Inflammatory macrophage treated with lipopolysaccharide for 4 hours (primary cell): ENCODE measurements at regions not wholly inside any gene's neighbourhood (a gene's known extent, or its start where the extent isn't known, plus 50 kb on each side); places are given as distances from the start of the nearest gene placed in this dataset.
"Not testable (repeated sequence)": the region's sequence is repeated elsewhere in the genome, so short reads cannot be mapped to it uniquely, and the experiment has no call there.

Source experiments
- DNase-seq: peaks from one replicate; pipeline ENCODE4 v3.0.0-alpha.2; 2020

DNA sequence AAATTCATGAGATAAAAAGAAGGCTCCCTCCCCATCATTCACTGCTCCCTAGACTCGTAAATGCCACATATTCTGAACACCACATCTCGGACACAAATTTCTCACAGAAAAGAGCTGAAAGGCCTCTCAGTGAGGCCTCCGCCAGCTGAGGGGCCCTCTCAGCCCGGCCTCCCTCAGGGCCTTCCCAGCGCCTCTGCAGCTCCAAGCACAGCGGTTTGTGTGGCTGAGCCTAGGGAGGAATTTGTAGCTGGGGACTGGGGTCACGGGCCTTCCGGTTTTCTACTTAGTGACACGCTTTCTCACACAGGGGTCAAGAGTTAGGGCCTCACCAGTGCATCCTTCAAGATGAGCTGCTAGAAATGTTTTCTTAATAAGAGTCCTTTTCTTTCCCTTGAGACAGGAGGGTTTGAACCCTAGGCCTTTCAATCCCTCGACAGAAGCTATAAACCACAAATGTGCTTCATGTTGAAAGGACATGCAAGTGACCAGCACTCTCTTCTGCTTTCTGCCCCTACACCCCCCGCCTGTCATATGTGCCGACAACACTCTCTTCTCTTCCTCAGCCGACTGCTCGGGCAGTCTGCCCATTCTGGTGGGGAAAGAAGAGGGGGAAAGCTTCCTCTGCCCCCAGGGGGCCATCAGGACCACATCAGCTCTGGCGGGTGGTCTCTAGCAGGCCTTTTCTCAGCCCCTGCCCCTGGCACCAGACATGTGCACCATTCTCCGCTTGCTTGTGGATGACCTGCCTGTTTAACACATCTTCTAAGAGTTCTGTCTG lies 104.9 kb downstream of the CHIC2 start:
- no peak for DNase-seq

DNA sequence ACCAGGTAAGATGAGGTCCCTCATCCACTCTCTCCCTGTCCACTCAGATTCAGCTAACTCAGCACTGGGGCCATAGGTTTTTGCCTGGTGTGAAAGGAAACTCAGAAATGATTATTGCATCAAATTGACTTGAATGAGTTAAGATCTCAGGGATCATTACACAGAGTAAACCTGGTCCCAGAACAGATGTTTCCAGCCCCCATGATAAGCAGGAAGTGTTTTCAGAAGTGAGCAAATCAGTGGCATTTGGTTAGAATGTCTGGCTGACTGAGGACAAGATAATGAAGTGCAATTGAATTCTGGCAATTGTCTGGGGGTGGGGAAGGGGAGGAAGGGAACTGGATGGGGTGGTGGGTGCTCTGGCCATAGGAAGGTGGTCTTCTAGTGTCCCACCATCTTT lies 108.0 kb downstream of the CHIC2 start:
- DNase-seq: no peak

DNA sequence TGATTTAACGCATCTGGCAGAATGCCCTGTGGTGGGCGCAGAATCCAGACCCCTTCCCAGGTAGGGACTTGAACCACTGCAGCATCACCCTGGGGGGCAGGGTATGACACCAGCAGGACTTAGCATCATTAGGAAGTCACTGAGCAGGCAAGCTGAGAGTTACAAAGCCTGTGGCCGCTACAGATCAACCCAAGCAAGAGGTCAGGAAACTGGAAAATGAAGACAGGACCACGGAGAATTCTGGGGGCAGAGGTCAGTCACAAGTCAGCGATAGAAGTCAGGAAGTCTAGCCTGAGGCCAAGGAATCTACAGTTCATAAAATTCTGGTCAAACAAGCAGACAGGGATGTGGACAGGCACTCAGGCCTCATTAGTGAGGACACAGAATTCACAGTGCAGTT lies 108.4 kb downstream of the CHIC2 start:
- DNase-seq: no peak

GRCh38 chr4:53951414-53951813 lies 113.0 kb downstream of the CHIC2 start:
- no peak for DNase-seq

DNA sequence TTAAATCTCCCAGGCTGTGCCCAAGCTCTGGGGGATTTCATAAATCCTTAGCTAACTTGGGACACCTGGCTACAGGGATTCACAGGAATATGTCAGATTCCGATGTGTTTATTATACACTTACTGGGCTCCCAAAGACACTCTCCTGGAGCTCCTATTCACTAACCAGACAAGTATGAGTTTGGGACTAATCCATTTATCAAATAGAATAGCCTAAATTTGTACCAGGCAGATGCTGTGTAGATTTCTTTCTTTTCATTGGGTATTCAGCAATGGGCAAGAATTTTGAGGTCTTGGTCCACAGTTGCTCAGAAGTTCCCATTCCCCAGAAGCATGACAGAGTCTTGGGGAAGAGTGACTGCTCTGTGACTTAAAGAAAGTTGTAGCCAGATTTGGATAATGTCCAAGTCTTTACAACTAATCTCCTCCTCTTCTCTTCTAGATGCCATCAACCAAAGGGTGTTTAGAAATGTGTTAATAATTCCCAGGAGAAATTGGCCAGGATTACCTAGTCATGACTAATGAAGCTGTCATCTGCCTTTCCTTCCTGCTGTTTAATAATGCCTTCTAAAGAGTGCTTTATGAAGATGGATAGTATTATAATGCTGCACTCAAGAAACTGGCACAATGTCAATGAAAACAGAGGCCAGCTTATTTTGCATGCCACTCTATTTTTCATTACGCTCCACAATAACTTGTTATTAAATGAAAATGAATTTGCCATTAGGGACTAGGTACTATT lies 120.9 kb downstream of the CHIC2 start:
- DNase-seq: no peak

DNA sequence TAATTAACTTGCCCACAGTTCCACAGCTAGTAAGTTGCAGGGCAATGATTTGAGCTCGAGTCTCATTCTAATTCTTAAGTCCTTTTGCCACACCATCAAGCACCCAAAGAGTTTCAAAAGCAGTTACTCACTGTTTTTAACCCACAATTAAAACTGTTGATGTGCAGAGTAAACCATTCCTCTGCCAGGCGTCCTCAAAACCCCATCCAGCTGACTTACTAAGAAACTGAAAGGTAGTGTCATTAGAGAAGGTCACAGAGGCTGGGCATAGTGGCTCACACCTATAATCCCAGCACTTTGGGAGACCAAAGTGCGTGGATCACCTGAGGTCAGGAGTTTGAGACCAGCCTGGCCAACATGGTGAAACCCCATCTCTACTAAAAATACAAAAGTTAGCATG lies 121.7 kb downstream of the CHIC2 start:
- DNase-seq: no peak

DNA sequence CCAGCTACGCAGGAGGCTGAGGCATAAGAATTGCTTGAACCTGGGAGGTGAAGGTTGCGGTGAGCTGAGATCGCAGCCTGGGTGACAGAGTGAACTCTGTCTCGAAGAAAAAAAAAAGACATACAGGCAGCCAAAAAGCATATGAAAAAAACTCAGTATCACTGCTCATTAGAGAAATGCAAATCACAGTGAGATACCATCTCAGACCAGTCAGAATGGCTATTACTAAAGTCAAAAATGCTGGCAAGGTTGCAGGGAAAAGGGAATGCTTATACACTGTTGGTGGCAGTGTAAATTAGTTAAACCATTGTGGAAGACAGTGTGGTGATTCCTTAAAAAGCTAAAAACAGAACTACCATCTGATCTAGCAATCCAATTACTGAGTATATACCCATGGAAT lies 123.1 kb downstream of the CHIC2 start:
- DNase-seq: no peak

DNA sequence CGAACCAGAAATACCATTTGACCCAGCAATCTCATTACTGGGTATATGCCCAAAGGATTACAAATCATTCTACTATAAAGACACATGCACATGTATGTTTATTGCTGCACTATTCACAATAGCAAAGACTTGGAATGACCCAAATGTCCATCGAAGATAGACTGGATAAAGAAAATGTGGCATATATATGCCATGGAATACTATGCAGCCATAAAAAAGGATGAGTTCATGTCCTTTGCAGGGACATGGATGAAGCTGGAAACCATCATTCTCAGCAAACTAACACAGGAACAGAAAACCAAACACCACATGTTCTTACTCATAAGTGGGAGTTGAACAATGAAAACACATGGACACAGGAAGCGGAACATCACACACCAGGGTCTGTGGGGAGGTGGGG lies 124.5 kb downstream of the CHIC2 start:
- DNase-seq: not testable (repeated sequence)

DNA sequence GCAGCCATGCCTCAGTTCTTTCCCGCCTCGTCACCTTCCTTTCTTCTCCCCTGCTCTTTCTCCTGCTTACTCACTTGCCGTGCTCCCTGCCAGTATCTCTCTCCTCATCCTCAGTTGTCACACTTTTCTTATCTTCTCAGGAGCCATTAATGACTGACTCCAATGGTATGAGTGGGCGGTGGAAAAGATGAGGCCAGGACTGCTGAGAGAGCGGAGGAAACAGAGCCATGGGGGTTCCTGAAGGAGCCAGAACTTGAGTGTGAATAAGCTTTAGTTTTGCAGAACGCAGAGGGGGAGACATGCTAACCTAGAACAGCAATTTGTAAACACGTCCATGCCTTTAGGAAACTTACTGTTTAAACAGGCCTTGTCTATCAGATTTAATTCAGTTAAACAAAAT lies 126.5 kb downstream of the CHIC2 start:
- no peak for DNase-seq

GRCh38 chr4:53937327-53937726 lies 127.1 kb downstream of the CHIC2 start:
- DNase-seq: no peak

DNA sequence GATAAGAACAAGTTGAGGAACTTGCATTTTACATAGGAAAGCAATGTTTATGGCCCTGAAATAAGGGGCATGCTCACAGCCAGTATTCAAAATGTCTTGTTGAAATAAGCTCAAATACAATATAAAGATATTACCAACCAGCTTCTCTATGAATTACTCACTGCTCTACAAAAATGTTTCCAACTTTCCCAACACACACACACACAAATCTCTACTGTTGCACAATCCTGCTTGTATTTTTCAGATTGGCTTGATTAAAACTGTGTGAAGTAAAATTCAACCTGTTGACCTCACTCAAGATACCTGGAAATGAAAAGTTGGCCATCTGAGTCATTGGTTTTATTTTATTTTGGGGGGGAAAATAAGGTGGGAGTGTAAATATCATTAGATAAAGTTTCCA lies 128.6 kb downstream of the CHIC2 start:
- DNase-seq: no peak

GRCh38 chr4:53932796-53933610 lies 131.4 kb downstream of the CHIC2 start:
- DNase-seq: no peak

DNA sequence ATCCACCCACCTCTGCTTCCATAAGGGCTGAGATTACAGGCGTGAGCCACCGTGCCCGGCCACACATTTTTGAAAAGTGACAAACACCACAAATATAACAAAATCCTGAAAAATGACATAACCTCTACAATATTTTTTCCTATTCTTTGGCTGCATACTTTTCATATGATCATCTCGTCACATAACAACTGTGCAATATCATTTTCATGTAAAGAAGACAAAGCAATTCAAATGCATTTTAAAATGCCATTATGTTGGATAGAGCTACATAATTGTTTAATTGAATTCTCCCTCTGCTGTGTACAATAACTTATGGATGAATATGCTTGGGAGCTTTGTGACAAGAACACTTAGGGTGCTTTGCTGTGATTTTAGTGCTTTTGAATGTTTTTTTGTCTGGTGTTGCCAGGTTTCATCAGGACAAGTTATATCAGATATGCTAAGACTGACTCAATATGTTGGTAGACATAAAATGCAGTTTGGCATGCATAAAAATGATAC lies 132.9 kb downstream of the CHIC2 start:
- no peak for DNase-seq

GRCh38 chr4:53929955-53930798 lies 134.2 kb downstream of the CHIC2 start:
- DNase-seq: peak; percentile 86

DNA sequence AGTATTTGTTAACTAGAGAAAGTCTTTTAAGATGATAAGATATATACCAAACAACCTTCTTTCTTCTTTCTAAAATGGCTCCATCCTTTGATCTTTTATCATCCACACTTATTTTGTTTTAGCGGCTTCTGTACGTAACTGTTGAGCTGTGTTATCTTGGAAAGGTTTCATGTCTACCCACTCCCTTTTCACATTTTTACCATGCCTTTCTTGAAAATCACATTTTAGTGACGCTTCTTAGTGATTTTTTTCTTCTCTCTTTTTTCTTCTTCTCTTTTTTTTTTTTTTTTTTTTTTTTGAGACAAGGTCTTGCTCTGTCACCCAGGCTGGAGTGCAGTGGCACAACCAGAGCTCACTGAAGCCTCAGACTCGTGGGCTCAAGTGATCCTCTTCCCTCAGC lies 135.1 kb downstream of the CHIC2 start:
- DNase-seq: no peak

DNA sequence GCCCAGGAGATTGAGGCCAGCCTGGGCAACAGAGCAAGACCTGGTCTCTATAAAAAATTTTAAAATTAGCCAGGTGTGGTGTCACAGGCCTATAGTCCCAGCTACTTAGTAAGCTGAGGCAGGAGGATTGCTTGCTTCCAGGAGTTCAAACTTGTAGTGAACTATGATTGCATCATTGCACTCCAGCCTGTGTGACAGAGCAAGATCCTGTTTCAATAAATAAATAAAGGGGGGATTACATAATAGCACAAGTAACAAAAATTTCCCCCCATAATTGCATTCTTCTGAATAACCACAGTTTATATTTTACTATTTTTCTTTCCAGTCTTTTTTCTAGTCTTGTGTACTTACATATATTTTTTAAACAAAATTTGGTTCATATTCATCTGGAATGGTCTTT lies 135.6 kb downstream of the CHIC2 start:
- peak; percentile 64 for DNase-seq

DNA sequence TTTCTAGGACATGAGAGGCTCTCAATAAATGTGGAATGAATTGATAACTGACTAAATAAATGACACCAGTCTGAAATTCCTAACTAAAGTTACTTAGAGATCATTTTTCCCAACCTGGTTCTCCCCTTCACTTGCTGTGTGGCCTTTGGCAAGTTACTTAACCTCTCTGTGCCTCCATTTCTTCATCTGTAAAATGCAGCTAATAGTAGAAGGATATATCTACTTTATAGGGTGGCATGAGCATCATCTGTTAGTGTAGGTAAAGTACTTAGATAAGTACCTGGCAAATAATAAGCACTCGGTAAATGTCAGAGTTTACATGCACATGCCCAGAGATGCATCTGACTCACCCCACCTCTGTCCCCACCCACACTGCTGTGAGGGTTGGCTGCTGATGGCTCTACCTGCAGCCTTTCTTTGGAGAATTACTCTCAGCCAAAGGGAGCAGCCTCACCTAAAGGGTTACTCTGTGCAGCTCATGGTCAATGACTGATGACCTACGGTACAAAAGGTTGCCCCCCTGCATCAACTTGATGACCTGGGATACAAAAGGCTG lies 139.3 kb downstream of the CHIC2 start:
- no peak for DNase-seq

DNA sequence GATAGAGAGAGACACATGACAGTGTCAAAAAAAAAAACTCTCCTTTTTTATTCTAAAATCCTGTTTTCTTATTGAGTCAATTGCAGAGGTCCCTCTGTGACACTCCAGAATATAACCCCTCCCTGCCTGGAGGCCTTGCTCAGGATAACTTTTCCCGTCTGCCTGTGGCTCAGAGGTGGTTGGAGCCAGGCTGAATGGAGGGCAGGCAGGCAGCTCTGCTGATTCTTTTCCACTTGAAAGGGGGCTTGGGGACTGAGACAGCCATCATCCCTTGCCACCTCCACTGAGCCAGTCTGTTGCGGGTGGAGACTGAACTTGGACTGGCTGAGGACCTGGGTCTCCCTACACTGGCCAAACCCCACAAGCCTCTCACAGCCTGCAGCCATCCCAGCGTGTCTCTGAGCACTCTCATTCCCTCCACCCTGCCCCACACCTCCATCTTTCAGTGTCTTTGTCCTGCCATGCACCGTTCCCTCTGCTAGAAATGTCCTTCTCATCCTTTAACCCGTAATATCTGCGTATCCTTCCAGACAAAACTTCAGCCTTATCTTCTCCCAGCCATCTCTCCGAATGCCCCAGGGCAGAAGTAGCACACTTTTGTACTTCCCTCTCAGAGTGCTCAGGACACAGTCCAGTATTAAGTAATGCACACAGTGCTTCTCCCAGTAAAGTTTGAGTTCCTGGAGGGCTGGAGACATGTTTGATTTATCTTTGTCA lies 139.9 kb downstream of the CHIC2 start:
- no peak for DNase-seq

GRCh38 chr4:53923921-53924320 lies 140.5 kb downstream of the CHIC2 start:
- no peak for DNase-seq

GRCh38 chr4:53921856-53922255 lies 142.5 kb downstream of the CHIC2 start:
- no peak for DNase-seq

GRCh38 chr4:53920883-53921282 lies 143.5 kb downstream of the CHIC2 start:
- no peak for DNase-seq

- DNase-seq: peak; percentile 83
These were observed 144.3 kb downstream of the CHIC2 start for GRCh38 chr4:53920116-53920515.
